ENCODE measurements at regions not wholly inside any gene's neighbourhood (a gene's known extent, or its start where the extent isn't known, plus 50 kb on each side); places are given as distances from the start of the nearest gene placed in this dataset.

- TF ChIP-seq CTCF (IDR thresholded peaks at IDR 0.05): no peak
- peaks cover 0 to 2% of the 10 kb centered on the region in 2 donors for H3K9me3 ChIP-seq
- H3K27ac ChIP-seq: no peak overlapping the region
- intact Hi-C loops (cut with DNase I): no loop called here
- no peak for DNase-seq
- no peak for ATAC-seq
- H3K4me3 ChIP-seq: no peak overlapping the region
- H3K4me1 ChIP-seq: no peaks in the 10 kb centered on the region
- H3K27me3 ChIP-seq: no peaks in the 10 kb centered on the region
- no peaks in the 10 kb centered on the region for H3K36me3 ChIP-seq
These were observed 259.4 kb upstream of the HSF2 start for GRCh38 chr6:122140031-122140430.

GRCh38 chr6:122141246-122141645 lies 258.2 kb upstream of the HSF2 start:
- DNase-seq (no peak), ATAC-seq (no peak)
- Histone ChIP-seq H3K9me3 (peaks cover 0 to 2% of the 10 kb centered on the region in 2 donors), H3K27ac (no peak overlapping the region), H3K27me3 (no peaks in the 10 kb centered on the region), H3K4me1 (no peaks in the 10 kb centered on the region), H3K36me3 (no peaks in the 10 kb centered on the region), H3K4me3 (no peak overlapping the region)
- intact Hi-C loops (cut with DNase I): no loop called here
- no peak for TF ChIP-seq CTCF (IDR thresholded peaks at IDR 0.05)

GRCh38 chr6:122143813-122144601 lies 255.4 kb upstream of the HSF2 start:
- Histone ChIP-seq H3K36me3 (no peaks in the 10 kb centered on the region), H3K27me3 (no peaks in the 10 kb centered on the region), H3K9me3 (no peaks in the 10 kb centered on the region), H3K4me3 (no peak overlapping the region), H3K27ac (no peak overlapping the region), H3K4me1 (no peaks in the 10 kb centered on the region)
- intact Hi-C loops (cut with DNase I): no loop called here
- TF ChIP-seq CTCF (IDR thresholded peaks at IDR 0.05): no peak
- ATAC-seq (peak; percentile 41), DNase-seq (no peak)

GRCh38 chr6:122145246-122145645 lies 254.2 kb upstream of the HSF2 start:
- DNase-seq (no peak), ATAC-seq (no peak)
- no peaks in the 10 kb centered on the region for H3K4me1 ChIP-seq
- H3K27ac ChIP-seq: no peak overlapping the region
- H3K4me3 ChIP-seq: no peak overlapping the region
- no peak for TF ChIP-seq CTCF (IDR thresholded peaks at IDR 0.05)
- H3K9me3 ChIP-seq: no peaks in the 10 kb centered on the region
- intact Hi-C loops (cut with DNase I): no loop called here
- no peaks in the 10 kb centered on the region for H3K27me3 ChIP-seq
- H3K36me3 ChIP-seq: no peaks in the 10 kb centered on the region

- Histone ChIP-seq H3K27ac (no peak overlapping the region), H3K9me3 (no peaks in the 10 kb centered on the region), H3K27me3 (no peaks in the 10 kb centered on the region), H3K36me3 (no peaks in the 10 kb centered on the region), H3K4me3 (no peak overlapping the region), H3K4me1 (no peaks in the 10 kb centered on the region)
- intact Hi-C loops (cut with DNase I): no loop called here
- TF ChIP-seq CTCF (IDR thresholded peaks at IDR 0.05): no peak
- DNase-seq (no peak), ATAC-seq (no peak)
These were observed 253.7 kb upstream of the HSF2 start for GRCh38 chr6:122145741-122146240.

All from left lung (tissue), 4 donors.